HEK293T (cell line): ENCODE measurements at regions not wholly inside any gene's neighbourhood (a gene's known extent, or its start where the extent isn't known, plus 50 kb on each side); places are given as distances from the start of the nearest gene placed in this dataset.

Experiments used
- BHLHE40 ChIP-seq: fragments of 450-650 bp; IDR thresholded peaks from 2 replicates; pipeline ENCODE4 v1.6.1; 2016; ENCODE audit warnings: mild to moderate bottlenecking, moderate library complexity, borderline replicate concordance
- ELF4 ChIP-seq: fragments of 450-650 bp; IDR thresholded peaks from 2 replicates; pipeline ENCODE4 v1.6.1; 2017; ENCODE audit warnings: antibody characterized with exemption
- FOXM1 ChIP-seq: fragments of 450-650 bp; IDR thresholded peaks from 2 replicates; pipeline ENCODE4 v1.6.1; 2017; ENCODE audit warnings: mild to moderate bottlenecking, borderline replicate concordance
- SP1 ChIP-seq: fragments of 450-650 bp; IDR thresholded peaks from 2 replicates; pipeline ENCODE4 v1.6.1; 2017

DNA sequence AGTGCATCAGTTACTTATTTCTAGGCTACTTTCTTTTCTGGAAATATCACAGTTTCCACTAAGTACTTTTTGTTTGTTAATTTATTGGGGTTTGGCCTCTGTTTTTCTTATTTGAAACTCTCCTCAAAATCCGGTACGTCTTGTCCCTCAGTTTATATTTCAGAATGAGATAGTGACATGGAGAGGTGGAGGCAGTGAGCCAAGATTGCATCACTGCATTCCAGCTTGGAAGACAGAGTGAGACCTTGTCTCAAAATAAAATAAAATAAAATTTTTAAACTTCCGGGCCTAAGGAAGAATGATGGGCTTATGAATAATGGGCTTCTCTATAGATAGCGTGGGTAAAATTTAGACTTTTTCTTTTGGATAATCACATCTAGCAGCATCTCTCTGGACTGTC, 567.8 kb downstream of the TRIML1 start:
- TF ChIP-seq ELF4 (no peak), BHLHE40 (no peak), SP1 (no peak), FOXM1 (no peak)
